OCI-LY3 (cell line): ENCODE measurements at regions not wholly inside any gene's neighbourhood (a gene's known extent, or its start where the extent isn't known, plus 50 kb on each side); places are given as distances from the start of the nearest gene placed in this dataset.

Source experiments
- CTCF ChIP-seq: fragments of 200-600, 300-600 bp; sonication (generic); IDR thresholded peaks from 2 replicates; pipeline ENCODE4 v1.5.1; 2014; ENCODE audit warnings: antibody characterized with exemption, low read length, low read depth
- EZH2phosphoT487 ChIP-seq: fragments of 200-600 bp; shearing (Covaris generic); IDR thresholded peaks from 2 replicates; pipeline ENCODE4 v1.6.1; 2018; ENCODE audit warnings: antibody characterized with exemption, mixed run types, low read depth

GRCh38 chr10:124166431-124167125 is 73.2 kb upstream of the CHST15 start:
- TF ChIP-seq EZH2phosphoT487 (no peak), CTCF (no peak)
